K562 (cell line): ENCODE measurements at regions not wholly inside any gene's neighbourhood (a gene's known extent, or its start where the extent isn't known, plus 50 kb on each side); places are given as distances from the start of the nearest gene placed in this dataset.
A peak's percentile ranks its signal among the peaks of the same experiment; 100 is the strongest.

ENCODE experiments used
- ARID2 ChIP-seq: fragments of 450-650 bp; IDR thresholded peaks from 2 replicates; pipeline ENCODE4 v1.6.1; 2017; ENCODE audit warnings: antibody characterized with exemption, mild to moderate bottlenecking
- CEBPB ChIP-seq: fragments of 450-650 bp; IDR thresholded peaks from 2 replicates; pipeline ENCODE4 v1.6.1; 2016; ENCODE audit warnings: missing genetic modification characterization, missing compliant biosample characterization
- CTCF ChIP-seq, 3 experiments: IDR thresholded peaks in 2 of 3; conservative IDR thresholded peaks in 1 of 3; 2 replicates each; pipeline ENCODE4 v1.5.1; 2011 to 2012; ENCODE audit warnings: low read length in 3 of 3, mild to moderate bottlenecking in 3 of 3, control low read depth in 2 of 3, improper control_type of control experiment in 1 of 3, inconsistent platforms in 1 of 3, low read depth in 1 of 3, mixed read lengths in 1 of 3, moderate library complexity in 1 of 3; ENCODE audit not compliant: insufficient read depth in 2 of 3
- DEAF1 ChIP-seq: fragments of 450-650 bp; formaldehyde crosslinking; IDR thresholded peaks from 2 replicates; pipeline ENCODE4 v1.4.0; 2020; ENCODE audit warnings: mild to moderate bottlenecking, moderate library complexity
- DNMT1 ChIP-seq: fragments of 450-650 bp; IDR thresholded peaks from 2 replicates; pipeline ENCODE4 v1.6.1; 2016; ENCODE audit warnings: antibody characterized with exemption, mild to moderate bottlenecking
- HDGF ChIP-seq: fragments of 450-650 bp; IDR thresholded peaks from 2 replicates; pipeline ENCODE4 v1.6.1; 2016
- PREB ChIP-seq: sonication (generic); formaldehyde crosslinking; IDR thresholded peaks from 2 replicates; pipeline ENCODE4 v1.8.1; 2023; ENCODE audit warnings: mild to moderate bottlenecking, missing genetic modification reagents
- RBM34 ChIP-seq: fragments of 200-400 bp; formaldehyde crosslinking; IDR thresholded peaks from 2 replicates; pipeline ENCODE4 v1.6.1; 2018; ENCODE audit warnings: low read length, borderline replicate concordance; ENCODE audit not compliant: insufficient read depth
- SMC3 ChIP-seq: conservative IDR thresholded peaks from 2 replicates; pipeline ENCODE4 v1.6.1; 2011; ENCODE audit warnings: low read depth, low read length, improper control_type of control experiment; ENCODE audit not compliant: insufficient read depth
- ZNF184 ChIP-seq: sonication (generic); formaldehyde crosslinking; IDR thresholded peaks from 2 replicates; pipeline ENCODE4 v1.5.0; 2020; ENCODE audit warnings: missing genetic modification reagents
- ZNF699 ChIP-seq: fragments of 250-450 bp; sonication (Bioruptor Pico); IDR thresholded peaks from 2 replicates; pipeline ENCODE4 v1.8.0; 2021; ENCODE audit warnings: mild to moderate bottlenecking, moderate library complexity; ENCODE audit not compliant: insufficient replicate concordance

GRCh38 chr13:48595431-48596429 is 58.0 kb upstream of the CYSLTR2 start (continued):
- TF ChIP-seq DEAF1 (peak; percentile 91), DNMT1 (no peak), ZNF699 (CRISPR knock-in tag) (no peak), HDGF (no peak), CEBPB (no peak), ZNF184 (CRISPR knock-in tag) (no peak), ARID2 (0 out of 2 replicates have a peak, but pooled peaks have one; percentile 36), PREB (no peak), RBM34 (no peak), CTCF (IDR thresholded peaks at IDR 0.05 in 2 of 3, conservative IDR thresholded peaks at IDR 0.05 in 1 of 3; ENCODE audit: insufficient read depth in 2 of 3, low read depth in 1 of 3, low read length in 3 of 3) (peak; percentile 60 to 93 (median 91)), SMC3 (peak; percentile 75)
